ENCODE measurements at regions not wholly inside any gene's neighbourhood (a gene's known extent, or its start where the extent isn't known, plus 50 kb on each side); places are given as distances from the start of the nearest gene placed in this dataset.
"Not testable (repeated sequence)": the region's sequence is repeated elsewhere in the genome, so short reads cannot be mapped to it uniquely, and the experiment has no call there.

GRCh38 chrY:14351590-14351989, 172.7 kb upstream of the NLGN4Y start:
- no peak for DNase-seq (ENCODE audit: low spot score)

GRCh38 chrY:14356154-14356553, 168.2 kb upstream of the NLGN4Y start:
- no peak for DNase-seq (ENCODE audit: low spot score)

- no peak for DNase-seq (ENCODE audit: low spot score)
Measured at GRCh38 chrY:14360748-14361500, 163.4 kb upstream of the NLGN4Y start.

GRCh38 chrY:14373608-14374007, 150.7 kb upstream of the NLGN4Y start:
- no peak for DNase-seq (ENCODE audit: low spot score)

- DNase-seq (ENCODE audit: low spot score), result no peak
Measured at GRCh38 chrY:14378217-14378616, 146.1 kb upstream of the NLGN4Y start.

GRCh38 chrY:14410549-14411030, 113.7 kb upstream of the NLGN4Y start:
- not testable (repeated sequence) for DNase-seq (ENCODE audit: low spot score)

GRCh38 chrY:14411334-14411733, 113.0 kb upstream of the NLGN4Y start:
- no peak for DNase-seq (ENCODE audit: low spot score)

GRCh38 chrY:14436546-14436945, 87.8 kb upstream of the NLGN4Y start:
- no peak for DNase-seq (ENCODE audit: low spot score)

- DNase-seq (ENCODE audit: low spot score), result no peak
Measured at GRCh38 chrY:14437626-14438025, 86.7 kb upstream of the NLGN4Y start.

GRCh38 chrY:14438395-14438794, 85.9 kb upstream of the NLGN4Y start:
- no peak for DNase-seq (ENCODE audit: low spot score)

- DNase-seq (ENCODE audit: low spot score), result no peak
Measured at GRCh38 chrY:14444550-14444949, 79.8 kb upstream of the NLGN4Y start.

GRCh38 chrY:14468151-14468683, 56.1 kb upstream of the NLGN4Y start:
- DNase-seq (ENCODE audit: low spot score), result no peak

- no peak for DNase-seq (ENCODE audit: low spot score)
Measured at GRCh38 chrY:14472421-14472820, 51.9 kb upstream of the NLGN4Y start.

GRCh38 chrY:14473320-14473719, 51.0 kb upstream of the NLGN4Y start:
- DNase-seq (ENCODE audit: low spot score), result no peak
